Glomerular visceral epithelial cell (primary cell): ENCODE measurements at regions not wholly inside any gene's neighbourhood (a gene's known extent, or its start where the extent isn't known, plus 50 kb on each side); places are given as distances from the start of the nearest gene placed in this dataset.
A peak's percentile ranks its signal among the peaks of the same experiment; 100 is the strongest.
"Not testable (repeated sequence)": the region's sequence is repeated elsewhere in the genome, so short reads cannot be mapped to it uniquely, and the experiment has no call there.

Experiments
- DNase-seq: peaks from one replicate; pipeline ENCODE4 v3.0.0-alpha.2; 2016; ENCODE audit errors: extremely low spot score

- peak; percentile 12 for DNase-seq
Measured at GRCh38 chrX:56130031-56130430, 102.1 kb upstream of the KLF8 start.

GRCh38 chrX:56130436-56130835 is 101.7 kb upstream of the KLF8 start:
- peak; percentile 69 for DNase-seq

DNA sequence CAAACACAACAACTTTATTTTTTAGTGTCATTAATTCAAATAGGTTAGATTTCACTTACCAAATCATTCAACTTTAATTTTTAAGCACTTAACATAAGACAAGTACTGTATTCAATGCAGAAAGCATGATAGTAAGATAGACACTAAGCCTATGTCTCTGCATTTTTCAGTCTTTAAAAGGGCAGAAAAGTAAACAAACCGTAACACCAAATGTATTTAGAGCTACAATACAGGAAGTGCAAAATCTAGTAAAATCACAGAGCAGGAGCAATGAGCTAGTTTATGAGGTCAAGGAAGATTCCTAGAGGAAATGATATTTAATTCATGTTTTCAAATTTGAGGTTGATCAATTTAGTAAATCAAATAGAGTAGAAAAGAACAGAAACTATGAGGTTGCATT is 68.0 kb upstream of the KLF8 start:
- not testable (repeated sequence) for DNase-seq
